ENCODE measurements at regions not wholly inside any gene's neighbourhood (a gene's known extent, or its start where the extent isn't known, plus 50 kb on each side); places are given as distances from the start of the nearest gene placed in this dataset.

DNA sequence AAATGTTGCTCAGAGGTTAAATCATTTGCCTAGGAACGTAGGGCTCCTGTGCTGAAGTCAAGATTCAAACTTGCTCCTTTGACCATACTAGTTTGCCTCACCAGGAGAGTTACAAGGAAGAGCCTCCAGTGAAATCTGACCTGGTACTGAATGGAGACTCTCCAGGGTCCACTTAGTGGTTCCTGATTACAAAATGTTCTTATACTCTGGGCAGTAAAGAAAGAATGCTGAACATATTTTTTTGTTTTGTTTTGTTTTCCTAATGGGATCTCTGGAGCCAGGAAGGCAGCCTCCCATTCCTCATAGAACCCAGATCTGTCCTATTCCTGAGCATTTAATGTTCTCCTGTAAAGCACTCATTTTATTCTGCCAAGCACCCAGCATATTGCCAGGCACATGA is 256.5 kb upstream of the CLINT1 start:
- no peak for TF ChIP-seq CTCF (optimal IDR thresholded peaks at IDR 0.05 in 1 of 3, IDR thresholded peaks at IDR 0.05 in 1 of 3, conservative IDR thresholded peaks at IDR 0.05 in 1 of 3; ENCODE audit: extremely low read depth in 1 of 3, insufficient read depth in 2 of 3, low read length in 3 of 3)
- no peak for TF ChIP-seq EZH2 (IDR thresholded peaks at IDR 0.05; ENCODE audit: low read length)

All from keratinocyte (primary cell).